Right hindlimb (tissue), 1 donor: ENCODE measurements at regions not wholly inside any gene's neighbourhood (a gene's known extent, or its start where the extent isn't known, plus 50 kb on each side); places are given as distances from the start of the nearest gene placed in this dataset.
A peak's percentile ranks its signal among the peaks of the same experiment; 100 is the strongest.
"Not testable (repeated sequence)": the region's sequence is repeated elsewhere in the genome, so short reads cannot be mapped to it uniquely, and the experiment has no call there.

Source experiments
- DNase-seq: peaks from one replicate; pipeline ENCODE4 v3.0.0-alpha.2; 2018

GRCh38 chr21:35382696-35383095 is 333.6 kb upstream of the RUNX1 start:
- no peak for DNase-seq

GRCh38 chr21:35381743-35382310 is 332.7 kb upstream of the RUNX1 start:
- no peak for DNase-seq

- DNase-seq, result not testable (repeated sequence)
Observed at GRCh38 chr21:35380304-35380703, 331.2 kb upstream of the RUNX1 start.

GRCh38 chr21:35378881-35379280 is 329.8 kb upstream of the RUNX1 start:
- no peak for DNase-seq

GRCh38 chr21:35377505-35378090 is 328.5 kb upstream of the RUNX1 start:
- DNase-seq, result no peak

GRCh38 chr21:35376406-35377135 is 327.5 kb upstream of the RUNX1 start:
- DNase-seq, result no peak

- no peak for DNase-seq
Observed at GRCh38 chr21:35375115-35375514, 326.0 kb upstream of the RUNX1 start.

GRCh38 chr21:35373998-35374397 is 324.9 kb upstream of the RUNX1 start:
- DNase-seq, result no peak

GRCh38 chr21:35372201-35372600 is 323.1 kb upstream of the RUNX1 start:
- no peak for DNase-seq

GRCh38 chr21:35370671-35371070 is 321.6 kb upstream of the RUNX1 start:
- DNase-seq, result no peak

- no peak for DNase-seq
Observed at GRCh38 chr21:35370071-35370470, 321.0 kb upstream of the RUNX1 start.

- no peak for DNase-seq
Observed at GRCh38 chr21:35368326-35368725, 319.2 kb upstream of the RUNX1 start.

- no peak for DNase-seq
Observed at GRCh38 chr21:35367553-35367952, 318.5 kb upstream of the RUNX1 start.

GRCh38 chr21:35366394-35367080 is 317.4 kb upstream of the RUNX1 start:
- peak; percentile 41 for DNase-seq

- DNase-seq, result no peak
Observed at GRCh38 chr21:35363458-35363857, 314.4 kb upstream of the RUNX1 start.

- no peak for DNase-seq
Observed at GRCh38 chr21:35361988-35362387, 312.9 kb upstream of the RUNX1 start.

- no peak for DNase-seq
Observed at GRCh38 chr21:35360870-35361570, 311.9 kb upstream of the RUNX1 start.

- DNase-seq, result no peak
Observed at GRCh38 chr21:35359076-35359475, 310.0 kb upstream of the RUNX1 start.

GRCh38 chr21:35358008-35358407 is 308.9 kb upstream of the RUNX1 start:
- no peak for DNase-seq

- no peak for DNase-seq
Observed at GRCh38 chr21:35357041-35357780, 308.1 kb upstream of the RUNX1 start.

- no peak for DNase-seq
Observed at GRCh38 chr21:35354078-35354477, 305.0 kb upstream of the RUNX1 start.

GRCh38 chr21:35352793-35353192 is 303.7 kb upstream of the RUNX1 start:
- DNase-seq, result no peak
